ENCODE measurements at regions not wholly inside any gene's neighbourhood (a gene's known extent, or its start where the extent isn't known, plus 50 kb on each side); places are given as distances from the start of the nearest gene placed in this dataset.

- ATAC-seq (no peak), DNase-seq (no peak)
- intact Hi-C loops (cut with micrococcal nuclease), result no loop called here
Measured at GRCh38 chr1:192713921-192714320, 78.0 kb downstream of the RGS13 start.

- no peak for ATAC-seq
- no peak for DNase-seq
- intact Hi-C loops (cut with micrococcal nuclease), result no loop called here
Measured at GRCh38 chr1:192724670-192725069, 84.2 kb upstream of the RGS2 start.

DNA sequence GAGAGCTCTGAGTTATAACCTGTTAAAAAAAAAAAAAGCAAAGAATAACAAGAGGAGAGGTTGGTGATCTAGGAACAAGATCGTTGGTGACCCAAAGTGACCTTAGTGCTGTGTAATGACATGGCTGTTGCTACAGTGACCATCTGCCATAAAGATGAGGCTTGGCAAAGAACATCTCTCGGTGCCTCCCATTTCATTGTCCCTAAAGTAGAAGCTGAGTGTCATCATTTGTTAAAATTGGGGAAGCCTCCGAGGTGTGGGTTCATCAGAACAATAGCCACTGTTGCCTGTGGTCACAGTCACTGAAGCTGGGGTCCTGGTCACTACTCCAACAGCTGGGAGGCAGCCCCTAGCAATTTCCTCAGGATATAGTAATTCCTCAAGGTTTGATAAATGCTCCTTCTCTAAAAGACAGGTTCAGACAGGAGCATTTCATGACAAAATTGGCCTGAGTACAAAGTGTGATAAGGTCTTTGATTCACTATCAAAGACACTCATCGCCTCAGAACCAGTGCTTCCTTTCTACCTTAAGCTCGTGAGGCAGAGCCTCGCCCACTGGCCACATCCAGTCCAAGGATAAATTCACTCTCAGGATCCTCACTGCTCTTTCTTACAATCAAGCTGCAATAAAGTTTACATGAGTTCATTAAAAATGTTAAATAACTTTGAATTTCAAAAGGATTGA lies 81.9 kb upstream of the RGS2 start:
- ATAC-seq, result no peak
- no peak for DNase-seq
- intact Hi-C loops (cut with micrococcal nuclease), result no loop called here

DNA sequence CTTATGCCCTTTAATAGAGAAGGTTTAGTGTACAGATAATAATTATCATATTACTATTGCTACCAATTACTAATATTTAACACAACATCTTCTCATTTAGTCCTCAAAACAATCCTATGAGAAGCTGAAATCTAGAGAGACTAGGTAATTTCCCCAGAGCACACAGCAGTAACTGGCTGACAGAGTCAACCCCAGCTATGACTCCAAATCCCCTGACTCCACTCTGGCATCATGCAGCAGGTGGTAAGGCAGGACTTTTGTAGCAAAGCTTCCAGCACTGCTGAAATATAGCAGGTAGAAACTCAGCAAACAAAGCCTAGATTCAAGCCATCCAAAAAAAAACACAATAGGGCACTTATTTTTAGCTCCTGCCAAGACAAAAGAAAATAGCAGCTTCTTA lies 79.3 kb upstream of the RGS2 start:
- DNase-seq (no peak), ATAC-seq (no peak)
- intact Hi-C loops (cut with micrococcal nuclease), result no loop called here

DNA sequence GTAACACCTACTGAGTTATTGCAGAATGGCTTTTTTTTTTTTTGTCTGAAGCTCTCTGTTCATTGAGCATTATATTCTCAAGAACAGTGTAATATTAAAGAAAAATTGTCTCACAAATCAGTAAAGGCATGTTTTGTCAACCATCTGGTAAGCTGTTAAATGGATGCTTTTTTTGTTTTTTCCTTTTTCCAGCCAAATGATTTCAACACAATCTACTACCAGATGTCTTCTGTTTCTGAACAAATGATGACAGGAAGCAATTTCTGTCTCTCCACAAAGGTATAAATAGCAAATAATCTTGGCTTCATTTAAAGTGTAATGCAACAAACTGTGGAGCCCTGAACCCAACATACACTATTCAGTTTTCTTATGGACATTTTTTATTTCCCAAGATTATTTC lies 78.6 kb upstream of the RGS2 start:
- DNase-seq, result no peak
- intact Hi-C loops (cut with micrococcal nuclease), result no loop called here
- ATAC-seq, result peak; percentile 69

DNA sequence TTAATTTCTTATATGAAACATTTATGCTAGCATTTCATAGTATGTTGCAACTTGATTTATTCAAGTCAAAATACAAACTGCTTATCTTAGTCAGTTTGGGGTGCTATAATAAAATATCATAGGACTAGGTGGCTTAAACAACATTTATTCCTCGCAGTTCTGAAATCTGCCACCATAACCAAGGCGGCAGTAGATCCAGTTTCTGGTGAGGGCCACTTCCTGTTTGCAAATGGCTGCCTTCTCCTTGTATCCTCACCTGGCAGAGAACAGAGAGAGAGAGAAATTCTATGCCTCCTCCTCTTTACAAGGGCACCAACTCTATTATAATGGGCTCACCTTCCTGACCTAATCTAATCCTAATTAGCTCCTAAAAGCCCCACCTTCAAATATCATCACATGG lies 76.1 kb upstream of the RGS2 start:
- intact Hi-C loops (cut with micrococcal nuclease), result no loop called here
- ATAC-seq, result no peak
- DNase-seq, result no peak

DNA sequence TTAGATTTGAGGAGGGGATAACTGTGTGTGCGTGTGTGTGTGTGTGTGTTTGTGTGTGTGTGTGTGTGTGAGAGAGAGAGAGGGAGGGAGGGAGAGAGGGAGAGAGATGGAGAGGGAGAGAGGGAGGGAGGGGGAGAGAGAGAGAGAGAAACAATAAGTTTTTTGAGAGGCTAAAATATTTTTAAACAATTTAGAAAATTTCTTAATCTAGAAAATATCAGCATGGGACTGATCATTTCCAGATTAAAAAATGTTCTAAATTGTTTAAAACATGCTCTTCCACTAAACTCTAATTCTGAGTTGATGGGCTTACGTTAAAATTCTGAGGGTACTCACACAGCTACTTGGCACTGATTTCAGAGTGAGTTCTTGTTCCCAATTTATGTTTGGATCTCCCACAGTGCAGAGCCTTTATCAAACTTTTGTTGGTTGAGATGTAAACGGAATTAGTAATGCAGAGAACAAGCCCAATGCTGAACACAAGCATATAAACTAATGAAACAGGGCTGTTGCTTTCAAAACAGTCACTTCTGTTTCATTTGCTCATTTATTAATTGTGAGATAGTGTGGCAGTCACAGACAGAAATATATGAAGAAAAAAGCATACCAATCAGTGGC lies 73.4 kb upstream of the RGS2 start:
- ATAC-seq (no peak), DNase-seq (no peak)
- intact Hi-C loops (cut with micrococcal nuclease), result no loop called here

DNA sequence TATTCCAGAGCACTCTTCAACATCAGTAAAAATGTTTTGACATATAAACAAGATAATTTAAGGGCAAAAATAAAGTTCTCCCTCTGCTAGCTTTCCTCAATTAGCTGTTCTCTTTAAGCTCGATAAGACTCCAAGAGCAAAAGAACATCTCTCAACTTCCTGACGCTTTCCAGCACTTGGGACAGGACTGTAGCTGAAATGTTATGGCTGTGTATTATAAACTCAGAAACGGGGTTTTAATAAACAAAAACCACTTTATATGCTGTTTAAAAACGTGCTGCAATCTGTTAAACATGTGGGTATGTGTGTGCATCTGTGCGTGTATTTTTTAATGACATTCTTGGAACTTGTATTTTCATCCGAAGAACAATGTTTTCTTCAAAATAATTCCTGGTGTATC lies 71.5 kb upstream of the RGS2 start:
- ATAC-seq (no peak), DNase-seq (no peak)
- intact Hi-C loops (cut with micrococcal nuclease), result no loop called here

- ATAC-seq (no peak), DNase-seq (no peak)
- intact Hi-C loops (cut with micrococcal nuclease), result no loop called here
Measured at GRCh38 chr1:192739476-192740184, 69.2 kb upstream of the RGS2 start.

GRCh38 chr1:192740214-192740613 lies 68.6 kb upstream of the RGS2 start:
- ATAC-seq, result no peak
- intact Hi-C loops (cut with micrococcal nuclease), result no loop called here
- DNase-seq, result no peak

GRCh38 chr1:192741095-192741494 lies 67.7 kb upstream of the RGS2 start:
- DNase-seq (no peak), ATAC-seq (no peak)
- intact Hi-C loops (cut with micrococcal nuclease), result no loop called here

- intact Hi-C loops (cut with micrococcal nuclease), result no loop called here
- DNase-seq, result no peak
- ATAC-seq, result no peak
Measured at GRCh38 chr1:192747301-192747700, 61.5 kb upstream of the RGS2 start.

DNA sequence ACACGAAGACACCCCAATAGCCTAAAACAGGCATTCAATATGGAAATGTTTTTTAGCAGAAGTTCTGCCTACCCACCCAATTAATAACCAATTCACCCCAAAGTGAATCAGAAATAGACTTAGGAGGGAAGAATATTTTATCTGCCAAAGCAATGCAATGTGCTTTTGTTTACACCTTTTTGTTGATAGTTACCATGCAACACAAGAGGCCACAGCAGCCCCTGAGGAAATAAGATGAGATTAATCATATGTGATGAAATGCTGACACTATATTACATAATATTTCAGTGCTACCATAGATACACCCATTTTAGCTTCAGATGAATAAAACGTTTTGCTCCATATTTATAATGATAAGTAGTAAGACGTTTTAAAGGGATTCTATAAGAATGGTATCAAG lies 60.9 kb upstream of the RGS2 start:
- intact Hi-C loops (cut with micrococcal nuclease), result no loop called here
- DNase-seq (no peak), ATAC-seq (peak; percentile 61)

DNA sequence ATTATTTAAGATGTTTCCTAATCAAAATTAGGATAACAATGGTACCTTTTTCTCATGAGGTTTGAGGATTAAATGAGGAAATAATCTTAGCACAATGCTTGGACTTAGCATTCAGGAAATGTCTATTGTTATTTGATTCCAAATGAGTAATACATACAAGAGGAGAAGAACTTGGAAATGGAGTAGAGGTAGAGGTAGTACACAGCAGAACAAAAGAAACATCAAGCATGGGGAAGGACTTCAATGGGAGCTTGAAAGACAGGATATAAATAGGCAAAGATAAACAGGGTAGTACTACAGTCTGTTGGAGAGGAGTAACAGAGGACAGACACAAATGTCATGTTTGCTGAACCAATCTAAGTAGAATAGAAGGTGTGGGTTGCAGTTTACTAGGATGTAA lies 59.5 kb upstream of the RGS2 start:
- intact Hi-C loops (cut with micrococcal nuclease), result no loop called here
- ATAC-seq, result peak; percentile 96

DNA sequence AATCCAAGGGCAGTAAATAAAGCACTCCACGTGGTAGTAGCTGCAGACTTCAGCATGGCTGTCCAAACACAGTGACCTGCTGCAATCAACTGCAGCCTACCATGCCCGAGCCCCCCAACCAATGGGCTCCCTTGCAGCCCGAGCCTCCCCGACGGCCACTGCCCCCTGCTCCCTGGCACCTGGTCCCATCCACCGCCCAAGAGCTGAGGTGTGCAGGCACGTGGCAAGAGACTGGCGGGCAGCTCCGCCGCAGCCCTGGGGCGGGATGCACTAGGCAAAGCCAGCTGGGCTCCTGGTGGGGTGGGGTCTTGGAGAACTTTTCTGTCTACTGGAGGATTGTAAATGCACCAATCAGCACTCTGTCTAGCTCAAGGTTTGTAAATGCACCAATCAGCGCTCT lies 57.6 kb upstream of the RGS2 start:
- no peak for DNase-seq
- ATAC-seq, result no peak

More for the DNA sequence above, 59.5 kb upstream of the RGS2 start:
- no peak for DNase-seq

DNA sequence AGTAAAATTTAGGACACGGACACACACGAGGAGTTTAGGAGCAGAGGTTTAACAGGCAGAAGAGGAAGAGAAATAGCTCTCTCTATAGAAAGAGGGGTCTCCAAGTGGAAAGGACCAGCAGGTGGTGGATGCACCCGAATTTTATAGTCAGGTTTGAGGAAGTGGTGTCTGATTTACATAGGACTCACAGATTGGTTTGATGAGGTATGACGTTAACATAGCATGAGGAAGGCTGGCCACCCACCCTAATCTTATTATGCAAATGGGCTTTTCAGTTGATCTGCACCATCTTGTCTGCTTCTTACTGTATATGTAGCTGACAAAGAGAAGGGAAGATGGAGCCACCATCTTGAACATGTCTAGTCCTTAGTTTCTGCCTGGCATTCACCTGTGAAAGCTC lies 52.5 kb upstream of the RGS2 start:
- DNase-seq (no peak), ATAC-seq (no peak)
- intact Hi-C loops (cut with micrococcal nuclease), result no loop called here

More for the DNA sequence above, 57.6 kb upstream of the RGS2 start:
- intact Hi-C loops (cut with micrococcal nuclease), result no loop called here

DNA sequence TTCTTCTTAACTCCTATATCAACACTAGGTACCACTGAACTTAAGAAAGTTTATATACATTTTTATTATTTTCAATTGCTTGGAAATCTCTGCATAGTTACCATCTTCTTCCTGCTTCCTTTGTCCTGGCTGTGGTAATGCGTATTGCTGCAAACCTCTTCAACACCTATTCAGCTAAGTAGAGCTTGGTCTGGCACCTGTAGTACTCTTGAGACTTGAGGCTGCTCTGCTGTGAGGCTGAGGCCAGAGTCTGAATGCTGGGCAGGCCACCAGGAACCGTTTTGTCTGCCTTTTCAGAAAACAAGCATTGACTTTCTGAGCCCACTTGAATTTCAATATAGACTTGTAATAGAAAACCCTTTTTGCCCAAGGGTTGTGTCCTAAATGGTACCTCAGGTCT lies 52.0 kb upstream of the RGS2 start:
- ATAC-seq (no peak), DNase-seq (no peak)
- intact Hi-C loops (cut with micrococcal nuclease), result no loop called here

GRCh38 chr1:192758492-192758891 lies 50.3 kb upstream of the RGS2 start:
- intact Hi-C loops (cut with micrococcal nuclease), result no loop called here
- no peak for DNase-seq
- no peak for ATAC-seq

Measured in left ventricle myocardium superior (tissue), 1 donor.